ENCODE measurements at regions not wholly inside any gene's neighbourhood (a gene's known extent, or its start where the extent isn't known, plus 50 kb on each side); places are given as distances from the start of the nearest gene placed in this dataset.

GRCh38 chr4:144509088-144510015, 136.6 kb upstream of the HHIP start:
- Histone ChIP-seq H3K27me3 (ENCODE audit: control insufficient read depth in 1 of 2, insufficient read depth in 2 of 2, low read length in 2 of 2) (no peaks in the 10 kb centered on the region), H3K27ac (ENCODE audit: extremely low read length, insufficient read depth, low read length) (no peak overlapping the region), H3K9ac (ENCODE audit: insufficient read depth, low read depth, low read length) (no peak overlapping the region), H3K4me3 (replicated peaks in 1 of 3; ENCODE audit: insufficient read depth in 1 of 3, low read depth in 2 of 3, low read length in 3 of 3) (no peak overlapping the region), H4K20me1 (ENCODE audit: insufficient read depth, low read length) (no peaks in the 10 kb centered on the region), H3K4me1 (ENCODE audit: insufficient read depth, low read length) (no peaks in the 10 kb centered on the region), H3K9me3 (ENCODE audit: low read length) (no peaks in the 10 kb centered on the region), H3K79me2 (ENCODE audit: insufficient read depth, low read length) (no peaks in the 10 kb centered on the region), H3K36me3 (replicated peaks in 1 of 2; ENCODE audit: control insufficient read depth in 1 of 2, insufficient read depth in 2 of 2, low read length in 2 of 2) (no peaks in the 10 kb centered on the region), H2AFZ (ENCODE audit: low read length) (no peak overlapping the region), H3K4me2 (ENCODE audit: low read depth, low read length) (no peak overlapping the region)
- intact Hi-C loops (cut with micrococcal nuclease; ENCODE audit: unreplicated experiment), result no loop called here
- ATAC-seq (no peak), DNase-seq (ENCODE audit: low spot score) (no peak), FAIRE-seq (no peak)
- ChIA-PET POLR2A (no interaction called here), CTCF (ENCODE audit: low intra/inter-chr PET ratio, low total read pairs) (no interaction called here)
- no TSS peak for BruUV-seq (replicated peaks)
- WGBS (ENCODE audit: low lambda C conversion rate), result 45% methylated on average over 17 of the region's 17 CpGs
- in situ Hi-C loops (cut with HindIII; ENCODE audit: extremely low pct_ligation_motif_present, low pct_unique_long_range_greater_than_20kb), result no loop called here
- no peak for TF ChIP-seq SNRNP70 (IDR thresholded peaks at IDR 0.05; ENCODE audit: low read depth, low read length)
- no peak for TF ChIP-seq ZSCAN5A (CRISPR knock-in tag; IDR thresholded peaks at IDR 0.05; ENCODE audit: borderline replicate concordance)
- TF ChIP-seq ZMYM3 (CRISPR knock-in tag; IDR thresholded peaks at IDR 0.05), result no peak
- TF ChIP-seq ZNF235 (CRISPR knock-in tag; IDR thresholded peaks at IDR 0.05; ENCODE audit: borderline replicate concordance), result no peak
- no peak for TF ChIP-seq RERE (CRISPR knock-in tag; IDR thresholded peaks at IDR 0.05; ENCODE audit: low read depth)
- no peak for TF ChIP-seq ARID4A (CRISPR knock-in tag; IDR thresholded peaks at IDR 0.05; ENCODE audit: borderline replicate concordance)
- TF ChIP-seq FOXK1 (CRISPR knock-in tag; IDR thresholded peaks at IDR 0.05; ENCODE audit: borderline replicate concordance, low read depth), result no peak
- no peak for TF ChIP-seq NCOA5 (CRISPR knock-in tag; IDR thresholded peaks at IDR 0.05)
- TF ChIP-seq ZNF441 (CRISPR knock-in tag; IDR thresholded peaks at IDR 0.05; ENCODE audit: borderline replicate concordance), result no peak
- TF ChIP-seq CBX2 (IDR thresholded peaks at IDR 0.05; ENCODE audit: low read depth, low read length), result no peak
- no peak for TF ChIP-seq CBX2 (CRISPR knock-in tag; IDR thresholded peaks at IDR 0.05; ENCODE audit: low read depth)
- TF ChIP-seq MBD4 (IDR thresholded peaks at IDR 0.05; ENCODE audit: borderline replicate concordance, low read length), result no peak
